GM21367 (cell line): ENCODE measurements at regions not wholly inside any gene's neighbourhood (a gene's known extent, or its start where the extent isn't known, plus 50 kb on each side); places are given as distances from the start of the nearest gene placed in this dataset.

ENCODE experiments used
- ATAC-seq: cut with Tn5 transposase; IDR thresholded peaks from one replicate; pipeline ENCODE4 v1.9.1; 2021; ENCODE audit not compliant: unreplicated experiment

GRCh38 chr4:56241500-56241899 is 145.8 kb downstream of the AASDH start:
- ATAC-seq: no peak

- ATAC-seq: no peak
Observed at GRCh38 chr4:56240554-56241174, 146.6 kb downstream of the AASDH start.

GRCh38 chr4:56238251-56238650 is 149.0 kb downstream of the AASDH start:
- ATAC-seq: no peak

GRCh38 chr4:56235725-56236124 is 151.6 kb downstream of the AASDH start:
- no peak for ATAC-seq

GRCh38 chr4:56235011-56235410 is 152.3 kb downstream of the AASDH start:
- ATAC-seq: no peak

GRCh38 chr4:56234098-56234497 is 153.2 kb downstream of the AASDH start:
- no peak for ATAC-seq

- no peak for ATAC-seq
Observed at GRCh38 chr4:56231410-56231809, 155.9 kb downstream of the AASDH start.

GRCh38 chr4:56229947-56230346 is 157.3 kb downstream of the AASDH start:
- ATAC-seq: no peak

GRCh38 chr4:56227301-56227835 is 159.9 kb downstream of the AASDH start:
- ATAC-seq: no peak

GRCh38 chr4:56226579-56226978 is 160.7 kb downstream of the AASDH start:
- ATAC-seq: no peak

- ATAC-seq: no peak
Observed at GRCh38 chr4:56224641-56225040, 162.7 kb downstream of the AASDH start.

- ATAC-seq: no peak
Observed at GRCh38 chr4:56222514-56222913, 164.8 kb downstream of the AASDH start.

- ATAC-seq: no peak
Observed at GRCh38 chr4:56220261-56220660, 167.0 kb downstream of the AASDH start.

- ATAC-seq: no peak
Observed at GRCh38 chr4:56219447-56219846, 167.8 kb downstream of the AASDH start.

- ATAC-seq: no peak
Observed at GRCh38 chr4:56218230-56218895, 168.9 kb downstream of the AASDH start.

- no peak for ATAC-seq
Observed at GRCh38 chr4:56217343-56217890, 169.9 kb downstream of the AASDH start.

GRCh38 chr4:56215901-56216300 is 171.4 kb downstream of the AASDH start:
- no peak for ATAC-seq

GRCh38 chr4:56215141-56215783 is 172.0 kb downstream of the AASDH start:
- ATAC-seq: no peak

GRCh38 chr4:56213543-56213942 is 173.7 kb downstream of the AASDH start:
- ATAC-seq: no peak

- no peak for ATAC-seq
Observed at GRCh38 chr4:56212774-56213173, 174.5 kb downstream of the AASDH start.

- no peak for ATAC-seq
Observed at GRCh38 chr4:56211202-56211601, 176.1 kb downstream of the AASDH start.

- no peak for ATAC-seq
Observed at GRCh38 chr4:56210397-56210796, 176.9 kb downstream of the AASDH start.
